ENCODE measurements at regions not wholly inside any gene's neighbourhood (a gene's known extent, or its start where the extent isn't known, plus 50 kb on each side); places are given as distances from the start of the nearest gene placed in this dataset.
A peak's percentile ranks its signal among the peaks of the same experiment; 100 is the strongest.

GRCh38 chr6:128725271-128726233, 157.4 kb upstream of the LAMA2 start:
- DNase-seq = peak in 3 of 5 donors; percentile 18 to 79 (median 65)
- intact Hi-C loops (cut with DNase I) = no loop called here

GRCh38 chr6:128724738-128725137, 158.2 kb upstream of the LAMA2 start:
- Histone ChIP-seq H3K9me3 (ENCODE audit: control insufficient read depth in 2 of 3, insufficient read depth in 1 of 3, low read length in 3 of 3) (no peaks in the 10 kb centered on the region), H3K4me1 (ENCODE audit: control insufficient read depth in 2 of 3, insufficient read depth in 2 of 3, low read depth in 1 of 3, low read length in 3 of 3) (no peaks in the 10 kb centered on the region), H3K9ac (ENCODE audit: low read length in 3 of 3) (no peak overlapping the region), H3K27me3 (ENCODE audit: control insufficient read depth, insufficient read depth, low read length) (no peaks in the 10 kb centered on the region), H3K27ac (ENCODE audit: low read depth in 2 of 2, low read length in 2 of 2) (no peak overlapping the region), H3K4me3 (ENCODE audit: low read length in 3 of 3) (no peak overlapping the region), H3K36me3 (ENCODE audit: control insufficient read depth in 2 of 3, insufficient read depth in 3 of 3, low read length in 3 of 3) (no peaks in the 10 kb centered on the region)
- FAIRE-seq (no peak), DNase-seq (no peak)
- TF ChIP-seq CTCF (IDR thresholded peaks at IDR 0.05; ENCODE audit: borderline replicate concordance, extremely low read depth, insufficient read depth) = no peak
- intact Hi-C loops (cut with DNase I) = no loop called here

More at GRCh38 chr6:128725271-128726233, 157.4 kb upstream of the LAMA2 start:
- Histone ChIP-seq H3K27me3 (ENCODE audit: control insufficient read depth, insufficient read depth, low read length) (no peaks in the 10 kb centered on the region), H3K4me3 (ENCODE audit: low read length in 3 of 3) (no peak overlapping the region), H3K9me3 (ENCODE audit: control insufficient read depth in 2 of 3, insufficient read depth in 1 of 3, low read length in 3 of 3) (no peaks in the 10 kb centered on the region), H3K9ac (ENCODE audit: low read length in 3 of 3) (no peak overlapping the region), H3K36me3 (ENCODE audit: control insufficient read depth in 2 of 3, insufficient read depth in 3 of 3, low read length in 3 of 3) (no peaks in the 10 kb centered on the region), H3K27ac (ENCODE audit: low read depth in 2 of 2, low read length in 2 of 2) (no peak overlapping the region), H3K4me1 (ENCODE audit: control insufficient read depth in 2 of 3, insufficient read depth in 2 of 3, low read depth in 1 of 3, low read length in 3 of 3) (no peaks in the 10 kb centered on the region)
- peak; percentile 79 for FAIRE-seq
- TF ChIP-seq CTCF (IDR thresholded peaks at IDR 0.05; ENCODE audit: borderline replicate concordance, extremely low read depth, insufficient read depth) = peak; percentile 65

GRCh38 chr6:128723667-128724066, 159.3 kb upstream of the LAMA2 start:
- DNase-seq (no peak), FAIRE-seq (no peak)
- no peak overlapping the region for H3K4me3 ChIP-seq (ENCODE audit: low read length in 3 of 3)
- no peaks in the 10 kb centered on the region for H3K36me3 ChIP-seq (ENCODE audit: control insufficient read depth in 2 of 3, insufficient read depth in 3 of 3, low read length in 3 of 3)
- H3K27me3 ChIP-seq (ENCODE audit: control insufficient read depth, insufficient read depth, low read length) = no peaks in the 10 kb centered on the region
- no peak overlapping the region for H3K9ac ChIP-seq (ENCODE audit: low read length in 3 of 3)
- H3K4me1 ChIP-seq (ENCODE audit: control insufficient read depth in 2 of 3, insufficient read depth in 2 of 3, low read depth in 1 of 3, low read length in 3 of 3) = no peaks in the 10 kb centered on the region
- H3K9me3 ChIP-seq (ENCODE audit: control insufficient read depth in 2 of 3, insufficient read depth in 1 of 3, low read length in 3 of 3) = no peaks in the 10 kb centered on the region
- no peak overlapping the region for H3K27ac ChIP-seq (ENCODE audit: low read depth in 2 of 2, low read length in 2 of 2)
- TF ChIP-seq CTCF (IDR thresholded peaks at IDR 0.05; ENCODE audit: borderline replicate concordance, extremely low read depth, insufficient read depth) = no peak
- intact Hi-C loops (cut with DNase I) = no loop called here

Data from kidney (tissue), 13 donors.